HL-60/S4 treated with phorbol 12-myristate 13-acetate at 8.2 ng/mL for 4 days and 3 days (cell line): ENCODE measurements at regions not wholly inside any gene's neighbourhood (a gene's known extent, or its start where the extent isn't known, plus 50 kb on each side); places are given as distances from the start of the nearest gene placed in this dataset.
"Not testable (repeated sequence)": the region's sequence is repeated elsewhere in the genome, so short reads cannot be mapped to it uniquely, and the experiment has no call there.

Experiments
- in situ Hi-C: fragments of 300-500 bp; cut with MboI; formaldehyde crosslinking; loops from 2 replicates; pipeline ENCODE4 v1.15.0; 2022; ENCODE audit warnings: low sequenced_read_pairs

- in situ Hi-C loops, result no loop called here
Measured at GRCh38 chr2:226118471-226119429, 680.9 kb downstream of the IRS1 start.

DNA sequence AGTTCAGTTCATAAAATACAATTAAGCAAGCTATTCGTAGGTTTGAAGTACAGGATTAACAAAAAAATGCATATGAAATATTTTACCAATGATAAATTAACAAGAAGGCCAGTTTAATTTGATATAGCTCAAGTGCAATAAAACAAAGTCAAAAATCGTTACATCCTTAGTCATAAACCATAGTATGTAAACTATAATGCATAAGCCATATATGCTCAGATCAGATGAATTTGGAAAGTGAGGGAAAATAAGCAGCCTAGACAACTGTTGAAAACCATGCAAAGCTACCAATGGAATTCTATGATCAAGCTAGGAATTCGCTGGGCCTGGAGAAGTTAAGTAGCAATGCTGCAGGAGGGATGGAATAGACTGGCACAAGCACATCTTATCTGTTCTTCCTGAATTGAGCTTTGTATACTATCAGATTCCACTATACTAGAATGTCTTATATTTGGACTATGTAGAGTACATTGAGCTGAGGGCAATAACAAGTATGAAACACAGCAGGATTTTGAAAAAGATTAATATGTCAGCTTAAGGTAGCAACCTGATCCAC, 682.0 kb downstream of the IRS1 start:
- in situ Hi-C loops, result no loop called here

GRCh38 chr2:226116346-226116745, 683.3 kb downstream of the IRS1 start:
- in situ Hi-C loops, result no loop called here

GRCh38 chr2:226115832-226116200, 683.8 kb downstream of the IRS1 start:
- in situ Hi-C loops, result no loop called here

DNA sequence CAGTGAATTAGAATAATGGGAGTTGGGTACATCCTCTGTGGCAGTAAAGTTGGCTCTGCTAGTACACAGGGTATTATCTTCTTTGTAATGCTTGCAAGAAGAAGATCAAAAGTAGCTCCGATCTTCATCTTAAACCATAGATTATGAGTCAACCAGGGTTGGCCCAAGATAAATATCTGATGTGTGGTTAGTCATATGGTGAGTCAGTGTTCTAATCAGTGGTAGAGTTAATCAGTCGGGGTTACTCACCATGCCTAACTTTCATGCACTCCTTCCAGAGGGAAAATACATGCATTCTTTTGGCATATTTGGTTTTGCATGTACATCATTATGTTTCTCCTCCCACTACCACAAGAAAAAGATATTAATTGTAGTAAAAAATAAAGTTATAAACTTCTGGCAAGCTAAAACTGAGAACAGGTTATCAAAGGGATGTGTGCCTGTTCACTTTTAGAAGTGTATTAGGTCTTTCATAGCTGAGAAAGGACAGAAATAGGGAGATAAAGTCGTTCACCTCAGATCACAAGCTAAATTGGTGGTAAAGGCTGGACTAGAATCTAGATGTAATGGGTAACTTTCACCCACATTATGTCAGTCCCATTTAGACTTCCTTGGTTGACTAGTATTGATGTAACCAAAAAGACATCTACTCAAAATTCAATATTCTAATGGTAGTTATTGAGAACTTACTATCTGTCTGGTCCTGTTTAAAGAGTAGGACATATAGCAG, 684.4 kb downstream of the IRS1 start:
- in situ Hi-C loops, result no loop called here

DNA sequence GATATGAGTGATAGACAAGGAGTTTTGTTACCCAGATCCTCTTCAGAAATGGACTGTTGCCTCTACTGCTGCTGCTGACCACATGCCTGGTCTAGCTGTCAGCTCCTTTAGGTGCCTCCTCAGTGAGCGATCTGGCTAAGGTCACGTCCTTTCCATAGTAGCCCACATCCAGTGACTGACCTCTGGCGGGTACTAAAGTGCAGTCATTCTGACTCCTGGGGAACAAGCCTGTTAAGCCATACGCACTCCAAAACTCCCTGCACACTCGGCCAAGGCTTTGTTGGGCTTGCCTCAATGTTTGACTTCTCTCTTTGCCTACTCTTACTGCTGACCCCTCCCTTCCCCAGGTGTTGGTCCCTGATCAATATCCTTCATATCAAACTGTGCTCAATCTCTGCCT, 685.2 kb downstream of the IRS1 start:
- in situ Hi-C loops, result no loop called here

- in situ Hi-C loops, result no loop called here
Measured at GRCh38 chr2:226098861-226099745, 699.6 kb downstream of the NYAP2 start.

DNA sequence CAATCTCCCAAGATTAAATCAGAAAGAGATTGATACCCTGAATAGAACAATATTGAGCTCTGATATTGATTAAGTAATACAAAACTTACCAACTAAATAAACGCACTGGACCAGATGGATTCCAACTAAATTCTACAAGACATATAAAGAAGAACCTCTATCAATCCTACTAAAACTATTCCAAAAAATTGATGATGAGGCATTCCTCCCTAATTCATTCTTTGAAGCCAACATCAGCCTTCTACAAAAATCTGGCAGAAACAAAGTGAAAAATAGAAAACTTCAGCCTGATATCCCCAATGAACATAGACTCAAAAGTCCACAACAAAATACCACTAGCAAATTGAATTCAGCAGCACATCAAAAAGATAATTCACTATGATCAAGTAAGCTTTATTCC, 695.5 kb downstream of the NYAP2 start:
- in situ Hi-C loops, result no loop called here

DNA sequence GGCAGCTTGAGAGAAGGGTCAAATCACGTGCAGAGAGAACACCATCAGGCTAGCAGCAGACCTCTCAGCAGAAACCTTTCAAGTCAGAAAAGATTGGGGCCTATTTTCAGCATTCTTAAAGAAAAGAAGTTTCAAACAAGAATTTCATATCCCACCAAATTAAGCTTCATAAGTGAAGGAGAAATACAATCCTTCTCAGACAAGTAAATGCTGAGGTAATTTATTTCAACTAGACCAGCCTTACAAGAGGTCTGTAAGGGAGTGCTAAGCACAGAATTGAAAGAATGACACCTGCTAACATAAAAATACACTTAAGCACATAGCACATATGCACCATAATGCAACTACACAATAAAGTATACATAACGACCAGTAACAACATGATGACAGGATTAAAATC, 693.9 kb downstream of the NYAP2 start:
- in situ Hi-C loops, result no loop called here

DNA sequence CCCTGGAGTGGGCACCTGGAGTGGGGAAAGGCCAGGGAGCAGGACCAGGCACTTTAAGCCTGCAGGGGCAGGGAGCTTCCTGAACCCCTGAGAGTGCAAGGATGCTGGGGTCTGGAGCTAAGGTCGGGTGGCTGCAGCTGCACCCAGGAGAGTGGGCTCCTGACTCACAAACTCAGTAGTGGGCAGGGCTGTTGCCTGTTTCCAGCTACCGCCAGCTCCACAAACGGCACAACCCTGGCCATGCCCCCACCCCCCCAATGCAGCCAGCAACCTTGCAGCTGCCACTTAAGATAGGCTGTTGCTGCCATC, 688.8 kb downstream of the NYAP2 start:
- in situ Hi-C loops, result no loop called here

- in situ Hi-C loops, result no loop called here
Measured at GRCh38 chr2:226087505-226088365, 688.2 kb downstream of the NYAP2 start.

DNA sequence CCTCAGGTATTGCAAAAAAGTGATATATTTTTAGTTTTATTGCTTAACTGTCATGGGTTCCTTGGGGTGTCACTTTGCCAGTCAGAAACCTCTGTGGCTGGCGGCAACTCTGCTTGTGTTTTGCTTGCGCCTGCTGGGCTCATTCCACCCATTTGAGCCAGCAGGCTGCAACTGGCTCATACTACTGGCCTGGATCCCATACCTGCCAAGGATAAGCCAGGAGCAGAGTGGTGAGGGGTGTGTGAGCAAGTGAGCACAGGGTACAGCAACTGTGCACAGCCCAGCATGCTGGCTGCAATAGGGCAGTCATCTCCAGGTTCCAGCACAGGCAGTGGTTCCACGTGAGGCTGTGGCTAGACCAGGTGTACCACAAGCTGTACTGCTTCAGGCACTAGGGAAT, 687.5 kb downstream of the NYAP2 start:
- in situ Hi-C loops, result no loop called here

GRCh38 chr2:226086190-226086589, 686.7 kb downstream of the NYAP2 start:
- in situ Hi-C loops, result no loop called here

- in situ Hi-C loops, result not testable (repeated sequence)
Measured at GRCh38 chr2:226085425-226085824, 685.9 kb downstream of the NYAP2 start.

DNA sequence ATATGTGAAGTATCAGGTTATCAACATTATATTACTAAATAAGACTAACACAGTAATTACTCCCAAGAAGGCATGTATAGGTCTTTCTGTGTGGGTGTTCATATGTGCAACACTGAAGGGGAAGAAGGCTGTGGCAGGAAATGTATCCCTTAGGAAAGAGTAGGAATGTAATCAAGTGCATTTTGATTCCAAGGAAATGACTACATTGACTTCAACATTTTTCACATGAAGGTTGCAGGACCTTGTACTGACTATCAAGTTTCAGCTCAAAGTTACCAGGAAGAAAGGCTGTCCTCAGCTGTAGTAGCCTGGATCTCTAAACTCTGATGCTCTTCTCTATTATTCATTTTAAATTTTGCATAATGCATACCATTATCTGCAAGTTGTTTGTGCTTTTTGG, 680.8 kb downstream of the NYAP2 start:
- in situ Hi-C loops, result no loop called here

- in situ Hi-C loops, result no loop called here
Measured at GRCh38 chr2:226079671-226080181, 680.2 kb downstream of the NYAP2 start.

DNA sequence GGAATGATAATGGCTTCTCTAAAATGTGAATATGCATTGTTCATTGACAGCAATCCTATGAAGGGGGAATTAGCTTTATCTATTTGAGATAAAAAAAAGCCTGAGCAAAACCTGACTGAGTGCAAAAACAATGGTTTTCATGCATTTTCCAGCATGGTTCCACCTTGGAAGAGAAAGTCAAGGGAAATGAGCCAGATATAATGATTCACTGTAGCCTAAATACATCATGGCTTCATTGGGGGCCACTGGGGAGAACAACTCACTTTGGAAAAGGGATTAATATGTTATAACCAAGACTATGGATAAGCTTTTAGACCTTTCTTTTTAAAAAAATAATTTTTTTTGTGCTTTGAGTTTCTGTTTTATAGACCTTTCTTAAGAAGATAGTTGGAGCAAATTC, 679.7 kb downstream of the NYAP2 start:
- in situ Hi-C loops, result no loop called here

GRCh38 chr2:226078666-226079065, 679.2 kb downstream of the NYAP2 start:
- in situ Hi-C loops, result no loop called here

GRCh38 chr2:226077841-226078240, 678.3 kb downstream of the NYAP2 start:
- in situ Hi-C loops, result no loop called here

DNA sequence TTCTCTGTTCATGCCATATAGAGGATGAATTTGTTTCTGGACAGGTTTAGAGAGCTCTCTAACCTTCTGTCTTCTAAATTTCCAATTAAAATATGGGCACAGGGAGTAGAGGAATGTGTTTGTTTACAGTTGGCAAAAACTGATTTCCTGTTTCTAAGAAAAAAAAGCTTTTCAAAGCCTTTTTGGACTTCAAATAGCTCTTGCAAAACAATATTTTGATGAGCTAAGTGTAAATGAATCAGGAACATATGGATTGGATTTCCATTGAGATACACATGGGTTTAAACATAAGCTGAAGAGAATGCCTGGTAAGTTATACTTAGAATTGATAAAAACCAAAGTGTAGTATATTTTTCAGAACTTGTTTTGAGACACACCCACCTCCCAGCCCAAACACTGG, 677.5 kb downstream of the NYAP2 start:
- in situ Hi-C loops, result no loop called here
